SK-N-SH treated with all-trans-retinoic acid at 6 μM for 48 hours (cell line): ENCODE measurements at regions not wholly inside any gene's neighbourhood (a gene's known extent, or its start where the extent isn't known, plus 50 kb on each side); places are given as distances from the start of the nearest gene placed in this dataset.

Source experiments
- ATAC-seq: fragments of 200-7000 bp; cut with Tn5 transposase; 3 replicates; pipeline ENCODE4 v1.9.1; 2020; ENCODE audit warnings: mild to moderate bottlenecking, moderate library complexity
- ARNTL ChIP-seq: fragments of 450-650 bp; formaldehyde crosslinking; IDR thresholded peaks from 2 replicates; pipeline ENCODE4 v1.5.0; 2020; ENCODE audit warnings: low read depth, mild to moderate bottlenecking, moderate library complexity, borderline replicate concordance
- BACH2 ChIP-seq: fragments of 250-450 bp; sonication (Bioruptor Pico); IDR thresholded peaks from 2 replicates; pipeline ENCODE4 v1.9.0; 2021; ENCODE audit warnings: mild to moderate bottlenecking, borderline replicate concordance
- CSDC2 ChIP-seq: fragments of 250-450 bp; sonication (Bioruptor Pico); IDR thresholded peaks from 2 replicates; pipeline ENCODE4 v1.5.0; 2020; ENCODE audit warnings: mild to moderate bottlenecking, moderate library complexity
- GLIS3 ChIP-seq: fragments of 250-450 bp; sonication (Bioruptor Pico); IDR thresholded peaks from 2 replicates; pipeline ENCODE4 v1.5.0; 2020; ENCODE audit warnings: mild to moderate bottlenecking, moderate library complexity
- ISL1 ChIP-seq: fragments of 250-450 bp; sonication (Bioruptor Pico); IDR thresholded peaks from 2 replicates; pipeline ENCODE4 v2.1.2; 2022; ENCODE audit warnings: mild to moderate bottlenecking, moderate library complexity
- OSR1 ChIP-seq: fragments of 250-450 bp; sonication (Bioruptor Pico); IDR thresholded peaks from 2 replicates; pipeline ENCODE4 v1.8.0; 2022; ENCODE audit warnings: moderate library complexity, mild to moderate bottlenecking, inconsistent platforms
- PPARA ChIP-seq: fragments of 250-450 bp; sonication (Bioruptor Pico); IDR thresholded peaks from 2 replicates; pipeline ENCODE4 v1.5.0; 2020; ENCODE audit warnings: mild to moderate bottlenecking, borderline replicate concordance
- RARB ChIP-seq: fragments of 250-450 bp; sonication (Bioruptor Pico); IDR thresholded peaks from 2 replicates; pipeline ENCODE4 v1.8.0; 2021; ENCODE audit warnings: mild to moderate bottlenecking, moderate library complexity
- SNAI2 ChIP-seq: fragments of 250-450 bp; sonication (Bioruptor Pico); IDR thresholded peaks from 2 replicates; pipeline ENCODE4 v1.5.0; 2020; ENCODE audit warnings: mild to moderate bottlenecking, moderate library complexity
- TOX ChIP-seq: fragments of 250-450 bp; sonication (Bioruptor Pico); IDR thresholded peaks from 2 replicates; pipeline ENCODE4 v1.8.0; 2021; ENCODE audit warnings: mild to moderate bottlenecking, moderate library complexity, borderline replicate concordance
- ZC3H10 ChIP-seq: fragments of 250-450 bp; sonication (Bioruptor Pico); IDR thresholded peaks from 2 replicates; pipeline ENCODE4 v1.5.1; 2021; ENCODE audit warnings: mild to moderate bottlenecking, moderate library complexity
- ZFP3 ChIP-seq: fragments of 250-450 bp; sonication (Bioruptor Pico); IDR thresholded peaks from 2 replicates; pipeline ENCODE4 v1.5.0; 2020; ENCODE audit warnings: mild to moderate bottlenecking, moderate library complexity
- ZFP30 ChIP-seq: fragments of 450-650 bp; formaldehyde crosslinking; IDR thresholded peaks from 2 replicates; pipeline ENCODE4 v1.5.0; 2022; ENCODE audit warnings: mild to moderate bottlenecking, moderate library complexity
- ZNF565 ChIP-seq: fragments of 450-650 bp; formaldehyde crosslinking; conservative IDR thresholded peaks from 2 replicates; pipeline ENCODE4 v1.5.0; 2020; ENCODE audit warnings: low read depth, mild to moderate bottlenecking, moderate library complexity
- ZNF70 ChIP-seq: fragments of 450-650 bp; formaldehyde crosslinking; IDR thresholded peaks from 2 replicates; pipeline ENCODE4 v1.5.0; 2020; ENCODE audit warnings: mild to moderate bottlenecking, moderate library complexity
- ZNF8 ChIP-seq: fragments of 450-650 bp; formaldehyde crosslinking; IDR thresholded peaks from 2 replicates; pipeline ENCODE4 v1.5.0; 2020; ENCODE audit warnings: mild to moderate bottlenecking, moderate library complexity
- TF ChIP-seq, protein P1 (sequence below): fragments of 250-450 bp; sonication (Bioruptor Pico); IDR thresholded peaks from 2 replicates; pipeline ENCODE4 v1.5.0; 2020; ENCODE audit warnings: mild to moderate bottlenecking, moderate library complexity
- TF ChIP-seq, protein P2 (sequence below): fragments of 250-450 bp; sonication (Bioruptor Pico); IDR thresholded peaks from 2 replicates; pipeline ENCODE4 v1.8.0; 2020; ENCODE audit warnings: mild to moderate bottlenecking, moderate library complexity, borderline replicate concordance
- TF ChIP-seq, protein P3 (sequence below): fragments of 250-450 bp; sonication (Bioruptor Pico); IDR thresholded peaks from 2 replicates; pipeline ENCODE4 v1.8.0; 2021; ENCODE audit warnings: low read depth, mild to moderate bottlenecking, moderate library complexity, borderline replicate concordance
- TF ChIP-seq, protein P4 (sequence below): fragments of 250-450 bp; sonication (Bioruptor Pico); IDR thresholded peaks from 2 replicates; pipeline ENCODE4 v1.5.1; 2020; ENCODE audit warnings: low read depth, mild to moderate bottlenecking, moderate library complexity
- TF ChIP-seq, protein P5 (sequence below): fragments of 250-450 bp; sonication (Bioruptor Pico); IDR thresholded peaks from 2 replicates; pipeline ENCODE4 v1.5.1; 2021; ENCODE audit warnings: mild to moderate bottlenecking, moderate library complexity

DNA sequence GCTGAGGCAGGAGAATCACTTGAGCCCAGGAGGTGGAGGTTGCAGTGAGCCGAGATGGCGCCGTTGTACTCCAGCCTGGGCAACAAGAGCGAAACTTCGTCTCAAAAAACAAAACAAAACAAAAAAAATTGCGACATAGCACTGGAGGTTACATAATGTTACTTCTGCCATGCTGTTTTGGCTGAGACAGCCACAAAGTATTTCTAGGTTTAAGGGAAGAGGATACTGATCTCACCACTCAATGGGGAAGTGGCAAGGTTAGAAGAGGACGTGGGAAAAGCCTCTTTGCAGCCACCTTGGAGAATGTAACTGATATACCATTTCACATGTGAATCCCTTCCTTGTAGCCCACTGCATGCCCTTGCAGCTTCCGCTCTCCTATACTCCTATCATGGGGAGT is 131.2 kb upstream of the NLRP1 start:
- TF ChIP-seq ISL1 (CRISPR knock-in tag) (no peak), ZFP30 (no peak), ARNTL (CRISPR knock-in tag) (no peak), ZNF8 (CRISPR knock-in tag) (no peak), TOX (CRISPR knock-in tag) (no peak), PPARA (CRISPR knock-in tag) (no peak), ZNF565 (CRISPR knock-in tag) (no peak), RARB (CRISPR knock-in tag) (no peak), GLIS3 (CRISPR knock-in tag) (no peak), ZC3H10 (no peak), ZNF70 (no peak), CSDC2 (CRISPR knock-in tag) (no peak), SNAI2 (CRISPR knock-in tag) (no peak), OSR1 (CRISPR knock-in tag) (no peak)
- TF ChIP-seq, protein P1, sequence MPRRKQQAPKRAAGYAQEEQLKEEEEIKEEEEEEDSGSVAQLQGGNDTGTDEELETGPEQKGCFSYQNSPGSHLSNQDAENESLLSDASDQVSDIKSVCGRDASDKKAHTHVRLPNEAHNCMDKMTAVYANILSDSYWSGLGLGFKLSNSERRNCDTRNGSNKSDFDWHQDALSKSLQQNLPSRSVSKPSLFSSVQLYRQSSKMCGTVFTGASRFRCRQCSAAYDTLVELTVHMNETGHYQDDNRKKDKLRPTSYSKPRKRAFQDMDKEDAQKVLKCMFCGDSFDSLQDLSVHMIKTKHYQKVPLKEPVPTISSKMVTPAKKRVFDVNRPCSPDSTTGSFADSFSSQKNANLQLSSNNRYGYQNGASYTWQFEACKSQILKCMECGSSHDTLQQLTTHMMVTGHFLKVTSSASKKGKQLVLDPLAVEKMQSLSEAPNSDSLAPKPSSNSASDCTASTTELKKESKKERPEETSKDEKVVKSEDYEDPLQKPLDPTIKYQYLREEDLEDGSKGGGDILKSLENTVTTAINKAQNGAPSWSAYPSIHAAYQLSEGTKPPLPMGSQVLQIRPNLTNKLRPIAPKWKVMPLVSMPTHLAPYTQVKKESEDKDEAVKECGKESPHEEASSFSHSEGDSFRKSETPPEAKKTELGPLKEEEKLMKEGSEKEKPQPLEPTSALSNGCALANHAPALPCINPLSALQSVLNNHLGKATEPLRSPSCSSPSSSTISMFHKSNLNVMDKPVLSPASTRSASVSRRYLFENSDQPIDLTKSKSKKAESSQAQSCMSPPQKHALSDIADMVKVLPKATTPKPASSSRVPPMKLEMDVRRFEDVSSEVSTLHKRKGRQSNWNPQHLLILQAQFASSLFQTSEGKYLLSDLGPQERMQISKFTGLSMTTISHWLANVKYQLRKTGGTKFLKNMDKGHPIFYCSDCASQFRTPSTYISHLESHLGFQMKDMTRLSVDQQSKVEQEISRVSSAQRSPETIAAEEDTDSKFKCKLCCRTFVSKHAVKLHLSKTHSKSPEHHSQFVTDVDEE (CRISPR knock-in tag): no peak
- TF ChIP-seq, protein P2, sequence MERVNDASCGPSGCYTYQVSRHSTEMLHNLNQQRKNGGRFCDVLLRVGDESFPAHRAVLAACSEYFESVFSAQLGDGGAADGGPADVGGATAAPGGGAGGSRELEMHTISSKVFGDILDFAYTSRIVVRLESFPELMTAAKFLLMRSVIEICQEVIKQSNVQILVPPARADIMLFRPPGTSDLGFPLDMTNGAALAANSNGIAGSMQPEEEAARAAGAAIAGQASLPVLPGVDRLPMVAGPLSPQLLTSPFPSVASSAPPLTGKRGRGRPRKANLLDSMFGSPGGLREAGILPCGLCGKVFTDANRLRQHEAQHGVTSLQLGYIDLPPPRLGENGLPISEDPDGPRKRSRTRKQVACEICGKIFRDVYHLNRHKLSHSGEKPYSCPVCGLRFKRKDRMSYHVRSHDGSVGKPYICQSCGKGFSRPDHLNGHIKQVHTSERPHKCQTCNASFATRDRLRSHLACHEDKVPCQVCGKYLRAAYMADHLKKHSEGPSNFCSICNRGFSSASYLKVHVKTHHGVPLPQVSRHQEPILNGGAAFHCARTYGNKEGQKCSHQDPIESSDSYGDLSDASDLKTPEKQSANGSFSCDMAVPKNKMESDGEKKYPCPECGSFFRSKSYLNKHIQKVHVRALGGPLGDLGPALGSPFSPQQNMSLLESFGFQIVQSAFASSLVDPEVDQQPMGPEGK: no peak
- TF ChIP-seq, protein P3, sequence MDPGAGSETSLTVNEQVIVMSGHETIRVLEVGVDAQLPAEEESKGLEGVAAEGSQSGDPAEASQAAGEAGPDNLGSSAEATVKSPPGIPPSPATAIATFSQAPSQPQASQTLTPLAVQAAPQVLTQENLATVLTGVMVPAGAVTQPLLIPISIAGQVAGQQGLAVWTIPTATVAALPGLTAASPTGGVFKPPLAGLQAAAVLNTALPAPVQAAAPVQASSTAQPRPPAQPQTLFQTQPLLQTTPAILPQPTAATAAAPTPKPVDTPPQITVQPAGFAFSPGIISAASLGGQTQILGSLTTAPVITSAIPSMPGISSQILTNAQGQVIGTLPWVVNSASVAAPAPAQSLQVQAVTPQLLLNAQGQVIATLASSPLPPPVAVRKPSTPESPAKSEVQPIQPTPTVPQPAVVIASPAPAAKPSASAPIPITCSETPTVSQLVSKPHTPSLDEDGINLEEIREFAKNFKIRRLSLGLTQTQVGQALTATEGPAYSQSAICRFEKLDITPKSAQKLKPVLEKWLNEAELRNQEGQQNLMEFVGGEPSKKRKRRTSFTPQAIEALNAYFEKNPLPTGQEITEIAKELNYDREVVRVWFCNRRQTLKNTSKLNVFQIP (CRISPR knock-in tag): no peak
- TF ChIP-seq, protein P4, sequence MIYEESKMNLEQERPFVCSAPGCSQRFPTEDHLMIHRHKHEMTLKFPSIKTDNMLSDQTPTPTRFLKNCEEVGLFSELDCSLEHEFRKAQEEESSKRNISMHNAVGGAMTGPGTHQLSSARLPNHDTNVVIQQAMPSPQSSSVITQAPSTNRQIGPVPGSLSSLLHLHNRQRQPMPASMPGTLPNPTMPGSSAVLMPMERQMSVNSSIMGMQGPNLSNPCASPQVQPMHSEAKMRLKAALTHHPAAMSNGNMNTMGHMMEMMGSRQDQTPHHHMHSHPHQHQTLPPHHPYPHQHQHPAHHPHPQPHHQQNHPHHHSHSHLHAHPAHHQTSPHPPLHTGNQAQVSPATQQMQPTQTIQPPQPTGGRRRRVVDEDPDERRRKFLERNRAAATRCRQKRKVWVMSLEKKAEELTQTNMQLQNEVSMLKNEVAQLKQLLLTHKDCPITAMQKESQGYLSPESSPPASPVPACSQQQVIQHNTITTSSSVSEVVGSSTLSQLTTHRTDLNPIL (CRISPR knock-in tag): no peak
- TF ChIP-seq, protein P5, sequence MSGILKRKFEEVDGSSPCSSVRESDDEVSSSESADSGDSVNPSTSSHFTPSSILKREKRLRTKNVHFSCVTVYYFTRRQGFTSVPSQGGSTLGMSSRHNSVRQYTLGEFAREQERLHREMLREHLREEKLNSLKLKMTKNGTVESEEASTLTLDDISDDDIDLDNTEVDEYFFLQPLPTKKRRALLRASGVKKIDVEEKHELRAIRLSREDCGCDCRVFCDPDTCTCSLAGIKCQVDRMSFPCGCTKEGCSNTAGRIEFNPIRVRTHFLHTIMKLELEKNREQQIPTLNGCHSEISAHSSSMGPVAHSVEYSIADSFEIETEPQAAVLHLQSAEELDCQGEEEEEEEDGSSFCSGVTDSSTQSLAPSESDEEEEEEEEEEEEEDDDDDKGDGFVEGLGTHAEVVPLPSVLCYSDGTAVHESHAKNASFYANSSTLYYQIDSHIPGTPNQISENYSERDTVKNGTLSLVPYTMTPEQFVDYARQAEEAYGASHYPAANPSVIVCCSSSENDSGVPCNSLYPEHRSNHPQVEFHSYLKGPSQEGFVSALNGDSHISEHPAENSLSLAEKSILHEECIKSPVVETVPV (CRISPR knock-in tag): no peak
- TF ChIP-seq, all 23 proteins: peak for 0
- no peak for ATAC-seq

DNA sequence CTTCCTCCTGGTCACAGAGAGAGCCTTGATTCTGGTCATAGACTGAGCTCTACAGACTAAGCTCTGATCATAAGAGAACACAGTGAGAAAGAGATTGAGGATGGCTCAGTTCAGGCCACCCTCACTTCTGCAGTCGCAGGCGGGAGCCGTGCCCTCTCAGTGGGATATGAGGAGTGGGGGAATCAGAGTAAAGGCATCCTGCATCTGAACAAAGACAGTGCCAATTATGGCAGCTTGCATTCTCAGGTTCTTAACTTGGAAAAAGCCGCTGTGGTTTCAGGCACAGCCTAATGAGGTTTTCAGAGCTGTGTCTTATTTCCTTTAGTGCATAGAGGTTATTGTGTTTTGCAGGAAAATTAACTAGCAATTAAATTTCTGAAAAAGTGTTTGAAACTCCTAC is 134.4 kb upstream of the NLRP1 start:
- ATAC-seq: no peak
- no peak for TF ChIP-seq RARB (CRISPR knock-in tag)
- TF ChIP-seq ZNF70: no peak
- no peak for TF ChIP-seq ZNF8 (CRISPR knock-in tag)
- TF ChIP-seq BACH2 (CRISPR knock-in tag): no peak
- TF ChIP-seq GLIS3 (CRISPR knock-in tag): no peak
- no peak for TF ChIP-seq SNAI2 (CRISPR knock-in tag)
- no peak for TF ChIP-seq ARNTL (CRISPR knock-in tag)
- no peak for TF ChIP-seq ISL1 (CRISPR knock-in tag)
- TF ChIP-seq PPARA (CRISPR knock-in tag): no peak
- TF ChIP-seq ZC3H10: no peak
- TF ChIP-seq, protein P5 (CRISPR knock-in tag): no peak
- TF ChIP-seq, protein P2: no peak
- no peak for TF ChIP-seq ZFP3 (CRISPR knock-in tag)
- TF ChIP-seq TOX (CRISPR knock-in tag): no peak
- TF ChIP-seq CSDC2 (CRISPR knock-in tag): no peak
- TF ChIP-seq ZFP30: no peak
